Neutrophil (primary cell): ENCODE measurements at regions not wholly inside any gene's neighbourhood (a gene's known extent, or its start where the extent isn't known, plus 50 kb on each side); places are given as distances from the start of the nearest gene placed in this dataset.
A peak's percentile ranks its signal among the peaks of the same experiment; 100 is the strongest.
"Not testable (repeated sequence)": the region's sequence is repeated elsewhere in the genome, so short reads cannot be mapped to it uniquely, and the experiment has no call there.

Source experiments
- H3K27ac ChIP-seq: fragments of 200-600 bp; sonication (generic); 2 replicates; pipeline ENCODE4 v1.5.1; 2016; ENCODE audit warnings: mild to moderate bottlenecking, moderate library complexity
- H3K27me3 ChIP-seq: fragments of 200-600 bp; sonication (generic); 2 replicates; pipeline ENCODE4 v1.6.0; 2016; ENCODE audit warnings: mild to moderate bottlenecking
- H3K36me3 ChIP-seq: fragments of 200-600 bp; sonication (generic); 2 replicates; pipeline ENCODE4 v1.5.1; 2017
- H3K4me1 ChIP-seq, 2 experiments: fragments of 200-600 bp in 1 of 2; sonication (generic) in 1 of 2; 1 replicate in 1 of 2; 2 replicates in 1 of 2; pipeline versions ENCODE4 v1.5.1 to v1.6.1; 2013 to 2016; ENCODE audit warnings: low read depth in 1 of 2, low read length in 1 of 2, mild to moderate bottlenecking in 1 of 2, moderate library complexity in 1 of 2; ENCODE audit not compliant: control insufficient read depth in 1 of 2, insufficient read depth in 1 of 2
- H3K4me3 ChIP-seq, 2 experiments: fragments of 200-600 bp in 1 of 2; sonication (generic) in 1 of 2; 1 replicate in 1 of 2; 2 replicates in 1 of 2; pipeline ENCODE4 v1.5.1; 2013 to 2016; ENCODE audit warnings: low read depth in 1 of 2, low read length in 1 of 2, mild to moderate bottlenecking in 1 of 2, moderate library complexity in 1 of 2
- H3K9me3 ChIP-seq: fragments of 200-600 bp; sonication (generic); 2 replicates; pipeline ENCODE4 v1.5.1; 2016
- TF ChIP-seq, protein P1 (sequence below): fragments of 200-600 bp; sonication (generic); IDR thresholded peaks from 2 replicates; pipeline ENCODE4 v1.5.1; 2016; ENCODE audit warnings: antibody characterized with exemption

DNA sequence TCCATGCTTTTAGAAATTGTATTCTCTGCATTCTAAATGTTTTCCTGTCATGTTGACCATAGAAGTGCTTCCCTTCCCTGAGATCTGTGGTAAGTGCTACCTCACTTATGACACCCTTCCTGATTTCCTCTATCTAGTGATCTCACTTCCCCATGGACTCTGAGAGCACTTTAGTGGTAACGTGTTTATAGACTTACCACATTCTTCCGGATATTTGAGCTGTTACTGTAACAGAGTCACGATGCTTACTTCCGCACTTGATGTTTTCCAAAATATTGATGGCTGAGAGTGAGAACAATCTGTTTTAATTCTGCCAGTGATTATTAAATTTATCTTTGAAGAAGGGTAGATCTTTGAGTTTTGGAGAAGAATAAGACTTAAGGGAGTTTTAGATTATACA is 60.1 kb upstream of the NAMPT start:
- H3K4me1 ChIP-seq = peaks cover 60 to 79% of the 10 kb centered on the region in 2 experiments
- no peaks in the 10 kb centered on the region for H3K9me3 ChIP-seq
- TF ChIP-seq, protein P1, sequence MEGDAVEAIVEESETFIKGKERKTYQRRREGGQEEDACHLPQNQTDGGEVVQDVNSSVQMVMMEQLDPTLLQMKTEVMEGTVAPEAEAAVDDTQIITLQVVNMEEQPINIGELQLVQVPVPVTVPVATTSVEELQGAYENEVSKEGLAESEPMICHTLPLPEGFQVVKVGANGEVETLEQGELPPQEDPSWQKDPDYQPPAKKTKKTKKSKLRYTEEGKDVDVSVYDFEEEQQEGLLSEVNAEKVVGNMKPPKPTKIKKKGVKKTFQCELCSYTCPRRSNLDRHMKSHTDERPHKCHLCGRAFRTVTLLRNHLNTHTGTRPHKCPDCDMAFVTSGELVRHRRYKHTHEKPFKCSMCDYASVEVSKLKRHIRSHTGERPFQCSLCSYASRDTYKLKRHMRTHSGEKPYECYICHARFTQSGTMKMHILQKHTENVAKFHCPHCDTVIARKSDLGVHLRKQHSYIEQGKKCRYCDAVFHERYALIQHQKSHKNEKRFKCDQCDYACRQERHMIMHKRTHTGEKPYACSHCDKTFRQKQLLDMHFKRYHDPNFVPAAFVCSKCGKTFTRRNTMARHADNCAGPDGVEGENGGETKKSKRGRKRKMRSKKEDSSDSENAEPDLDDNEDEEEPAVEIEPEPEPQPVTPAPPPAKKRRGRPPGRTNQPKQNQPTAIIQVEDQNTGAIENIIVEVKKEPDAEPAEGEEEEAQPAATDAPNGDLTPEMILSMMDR = no peak
- no peaks in the 10 kb centered on the region for H3K27me3 ChIP-seq
- H3K36me3 ChIP-seq = no peaks in the 10 kb centered on the region
- peak overlapping the region; percentile 100 for H3K27ac ChIP-seq
- peak overlapping the region; percentile 50 to 55 for H3K4me3 ChIP-seq

DNA sequence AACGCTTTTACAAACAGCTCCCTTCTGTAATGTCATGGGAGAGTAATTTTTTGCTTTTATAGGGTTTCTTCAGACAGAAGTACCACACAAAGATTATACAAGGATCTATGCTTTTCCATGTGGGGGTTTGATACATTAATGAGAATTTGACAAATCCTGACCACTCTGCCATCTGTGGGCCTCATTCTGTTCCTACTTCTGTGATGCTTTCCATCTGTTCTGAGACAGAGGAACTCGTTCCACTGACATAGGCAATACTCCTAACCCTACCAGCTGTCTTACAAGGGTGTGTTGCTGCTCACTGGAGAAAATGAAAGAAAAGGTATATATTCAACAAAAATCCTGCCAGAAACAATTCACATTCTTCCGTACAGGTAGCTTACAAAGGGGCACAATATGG is 59.4 kb upstream of the NAMPT start:
- TF ChIP-seq, protein P1 = peak; percentile 21

DNA sequence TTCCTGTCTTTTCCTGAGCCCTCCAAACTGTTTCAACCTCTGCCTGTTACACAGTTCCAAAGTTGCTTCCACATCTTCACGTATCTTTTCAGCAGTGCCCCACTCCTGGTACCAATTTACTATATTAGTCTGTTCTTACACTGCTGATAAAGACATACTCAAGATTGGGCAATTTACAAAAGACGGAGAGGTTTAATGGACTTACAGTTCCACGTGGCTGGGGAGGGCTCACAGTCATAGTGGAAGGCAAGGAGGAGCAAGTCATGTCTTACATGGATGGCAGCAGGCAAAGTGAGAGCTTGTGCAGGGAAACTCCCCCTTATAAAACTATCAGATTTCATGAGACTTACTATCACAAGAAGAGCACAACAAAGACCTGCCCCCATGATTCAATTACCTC is 57.3 kb upstream of the NAMPT start:
- H3K36me3 ChIP-seq, H3K27me3 ChIP-seq, H3K4me3 ChIP-seq, H3K9me3 ChIP-seq: not testable (repeated sequence)
- Histone ChIP-seq H3K27ac (peak overlapping the region; percentile 100), H3K4me1 (peaks cover 44 to 53% of the 10 kb centered on the region in 2 experiments)

More for the DNA sequence above, 59.4 kb upstream of the NAMPT start:
- no peaks in the 10 kb centered on the region for H3K36me3 ChIP-seq
- peak overlapping the region; percentile 11 to 25 for H3K4me3 ChIP-seq
- H3K27me3 ChIP-seq = no peaks in the 10 kb centered on the region
- H3K27ac ChIP-seq = peak overlapping the region; percentile 100
- no peaks in the 10 kb centered on the region for H3K9me3 ChIP-seq
- H3K4me1 ChIP-seq = peaks cover 60 to 74% of the 10 kb centered on the region in 2 experiments

DNA sequence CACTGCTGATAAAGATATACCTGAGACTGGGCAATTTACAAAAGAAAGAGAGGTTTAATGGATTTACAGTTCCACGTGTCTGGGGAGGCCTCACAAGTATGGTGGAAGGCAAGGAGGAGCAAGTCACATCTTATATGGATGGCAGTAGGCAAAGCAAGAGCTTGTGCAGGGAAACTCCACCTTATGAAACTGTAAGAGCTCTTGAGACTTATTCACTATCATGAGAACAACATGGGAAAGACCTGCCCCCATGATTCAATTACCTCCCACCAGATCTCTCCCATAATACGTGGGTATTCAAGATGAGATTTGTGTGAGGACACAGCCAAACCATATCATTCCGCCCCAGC is 55.4 kb upstream of the NAMPT start:
- not testable (repeated sequence) for H3K36me3 ChIP-seq

DNA sequence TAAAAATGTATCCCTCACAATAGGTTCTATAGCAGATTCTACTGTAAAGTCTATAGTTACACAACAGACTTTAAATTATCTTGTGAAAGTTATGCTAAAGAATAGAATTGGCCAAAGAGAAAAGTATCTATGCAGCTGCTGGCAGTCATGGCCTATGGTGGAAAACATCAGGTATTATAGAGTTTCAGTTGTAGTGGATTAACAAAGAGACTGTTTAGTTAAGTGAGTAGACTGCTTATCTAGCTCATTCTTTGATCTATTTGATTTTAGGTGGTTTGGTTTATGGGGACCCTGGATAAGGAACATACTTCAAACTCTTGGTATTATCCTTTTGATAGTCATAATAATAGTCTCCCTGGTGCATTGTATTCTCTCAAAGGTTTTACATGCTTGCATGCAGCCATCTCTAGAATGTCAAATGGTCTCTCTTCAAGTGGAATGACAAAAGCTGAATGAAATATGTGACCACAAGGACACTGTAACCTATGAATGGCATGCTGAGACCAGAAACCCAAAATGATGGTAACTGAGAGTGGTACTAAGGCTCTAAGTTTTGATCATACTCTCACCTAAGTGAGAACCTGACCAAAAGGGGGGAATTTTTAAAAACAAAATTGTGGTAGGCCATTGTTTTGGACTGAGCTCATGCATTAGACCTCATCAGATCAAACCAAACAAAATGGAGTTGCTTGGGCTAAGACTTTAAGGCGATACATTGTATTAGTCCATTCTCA is 54.9 kb upstream of the NAMPT start:
- Histone ChIP-seq H3K9me3 (no peaks in the 10 kb centered on the region), H3K27ac (no peak overlapping the region), H3K36me3 (no peaks in the 10 kb centered on the region), H3K27me3 (no peaks in the 10 kb centered on the region), H3K4me3 (no peak overlapping the region), H3K4me1 (peaks cover 26 to 38% of the 10 kb centered on the region in 2 experiments)
- TF ChIP-seq, protein P1 = no peak

More for the DNA sequence above, 55.4 kb upstream of the NAMPT start:
- H3K4me1 ChIP-seq = peaks cover 29 to 42% of the 10 kb centered on the region in 2 experiments
- not testable (repeated sequence) for H3K27ac ChIP-seq, H3K27me3 ChIP-seq, H3K9me3 ChIP-seq, H3K4me3 ChIP-seq

DNA sequence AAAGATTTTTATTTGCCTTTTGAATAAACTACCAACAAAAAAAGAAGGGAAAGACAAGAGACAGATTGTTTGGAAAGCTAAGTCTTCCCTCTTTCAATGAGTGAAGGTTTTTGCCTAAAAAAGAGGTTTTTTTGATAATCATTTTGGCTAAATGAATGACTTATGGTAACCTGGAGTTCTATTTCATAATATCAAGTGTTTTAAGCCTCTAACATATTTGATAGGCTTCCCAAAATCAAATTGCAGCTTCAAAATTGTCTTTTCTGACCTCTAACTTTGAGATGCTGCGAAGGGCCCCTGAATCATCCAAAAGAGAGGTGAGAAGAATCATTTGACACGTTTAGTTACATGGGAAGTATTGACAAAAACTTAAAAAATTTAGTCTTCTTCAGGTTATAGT is 53.0 kb upstream of the NAMPT start:
- no peaks in the 10 kb centered on the region for H3K36me3 ChIP-seq
- H3K27ac ChIP-seq = no peak overlapping the region
- H3K4me3 ChIP-seq = no peak overlapping the region
- H3K4me1 ChIP-seq = peaks cover 6 to 19% of the 10 kb centered on the region in 2 experiments
- TF ChIP-seq, protein P1 = no peak
- H3K27me3 ChIP-seq = no peaks in the 10 kb centered on the region
- H3K9me3 ChIP-seq = no peaks in the 10 kb centered on the region
